Ishikawa (cell line): ENCODE measurements at regions not wholly inside any gene's neighbourhood (a gene's known extent, or its start where the extent isn't known, plus 50 kb on each side); places are given as distances from the start of the nearest gene placed in this dataset.

Source experiments
- CEBPB ChIP-seq: IDR thresholded peaks from 2 replicates; pipeline ENCODE4 v1.6.1; 2012
- CREB1 ChIP-seq: IDR thresholded peaks from 2 replicates; pipeline ENCODE4 v1.6.1; 2012; ENCODE audit warnings: low read depth
- EGR1 ChIP-seq: IDR thresholded peaks from 2 replicates; pipeline ENCODE4 v1.6.1; 2012
- EP300 ChIP-seq: IDR thresholded peaks from 2 replicates; pipeline ENCODE4 v1.6.1; 2012; ENCODE audit warnings: borderline replicate concordance
- FOXM1 ChIP-seq: IDR thresholded peaks from 2 replicates; pipeline ENCODE4 v1.6.1; 2012; ENCODE audit warnings: low read depth, borderline replicate concordance
- MAX ChIP-seq: IDR thresholded peaks from 2 replicates; pipeline ENCODE4 v1.6.1; 2012
- NFIC ChIP-seq: IDR thresholded peaks from 2 replicates; pipeline ENCODE4 v1.6.1; 2012
- RAD21 ChIP-seq: IDR thresholded peaks from 2 replicates; pipeline ENCODE4 v1.6.1; 2012; ENCODE audit warnings: low read depth
- TAF1 ChIP-seq: IDR thresholded peaks from 2 replicates; pipeline ENCODE4 v1.6.1; 2012; ENCODE audit warnings: low read depth, mild to moderate bottlenecking
- TCF12 ChIP-seq: IDR thresholded peaks from 2 replicates; pipeline ENCODE4 v1.6.1; 2012; ENCODE audit warnings: low read depth
- TEAD4 ChIP-seq: IDR thresholded peaks from 2 replicates; pipeline ENCODE4 v1.6.1; 2012
- USF1 ChIP-seq: IDR thresholded peaks from 2 replicates; pipeline ENCODE4 v1.6.1; 2012
- YY1 ChIP-seq: IDR thresholded peaks from 2 replicates; pipeline ENCODE4 v1.6.1; 2012; ENCODE audit warnings: low read depth
- ZBTB7A ChIP-seq: IDR thresholded peaks from 2 replicates; pipeline ENCODE4 v1.6.1; 2012; ENCODE audit warnings: low read depth
- TF ChIP-seq, protein P1 (sequence below): IDR thresholded peaks from 2 replicates; pipeline ENCODE4 v1.6.1; 2012; ENCODE audit warnings: low read depth, mild to moderate bottlenecking

GRCh38 chr12:68418137-68418460 lies 85.9 kb upstream of the MDM1 start:
- TF ChIP-seq TAF1 (no peak), TEAD4 (no peak), CEBPB (no peak), FOXM1 (no peak)

GRCh38 chr12:68420225-68421010 lies 88.3 kb upstream of the MDM1 start:
- TF ChIP-seq USF1 (no peak), CEBPB (no peak), EP300 (no peak), MAX (no peak), FOXM1 (no peak), ZBTB7A (no peak)

GRCh38 chr12:68422159-68422558 lies 90.0 kb upstream of the MDM1 start:
- TF ChIP-seq FOXM1 (no peak), RAD21 (no peak), TCF12 (no peak), EP300 (no peak), ZBTB7A (no peak), MAX (no peak)
- TF ChIP-seq, protein P1, sequence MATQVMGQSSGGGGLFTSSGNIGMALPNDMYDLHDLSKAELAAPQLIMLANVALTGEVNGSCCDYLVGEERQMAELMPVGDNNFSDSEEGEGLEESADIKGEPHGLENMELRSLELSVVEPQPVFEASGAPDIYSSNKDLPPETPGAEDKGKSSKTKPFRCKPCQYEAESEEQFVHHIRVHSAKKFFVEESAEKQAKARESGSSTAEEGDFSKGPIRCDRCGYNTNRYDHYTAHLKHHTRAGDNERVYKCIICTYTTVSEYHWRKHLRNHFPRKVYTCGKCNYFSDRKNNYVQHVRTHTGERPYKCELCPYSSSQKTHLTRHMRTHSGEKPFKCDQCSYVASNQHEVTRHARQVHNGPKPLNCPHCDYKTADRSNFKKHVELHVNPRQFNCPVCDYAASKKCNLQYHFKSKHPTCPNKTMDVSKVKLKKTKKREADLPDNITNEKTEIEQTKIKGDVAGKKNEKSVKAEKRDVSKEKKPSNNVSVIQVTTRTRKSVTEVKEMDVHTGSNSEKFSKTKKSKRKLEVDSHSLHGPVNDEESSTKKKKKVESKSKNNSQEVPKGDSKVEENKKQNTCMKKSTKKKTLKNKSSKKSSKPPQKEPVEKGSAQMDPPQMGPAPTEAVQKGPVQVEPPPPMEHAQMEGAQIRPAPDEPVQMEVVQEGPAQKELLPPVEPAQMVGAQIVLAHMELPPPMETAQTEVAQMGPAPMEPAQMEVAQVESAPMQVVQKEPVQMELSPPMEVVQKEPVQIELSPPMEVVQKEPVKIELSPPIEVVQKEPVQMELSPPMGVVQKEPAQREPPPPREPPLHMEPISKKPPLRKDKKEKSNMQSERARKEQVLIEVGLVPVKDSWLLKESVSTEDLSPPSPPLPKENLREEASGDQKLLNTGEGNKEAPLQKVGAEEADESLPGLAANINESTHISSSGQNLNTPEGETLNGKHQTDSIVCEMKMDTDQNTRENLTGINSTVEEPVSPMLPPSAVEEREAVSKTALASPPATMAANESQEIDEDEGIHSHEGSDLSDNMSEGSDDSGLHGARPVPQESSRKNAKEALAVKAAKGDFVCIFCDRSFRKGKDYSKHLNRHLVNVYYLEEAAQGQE: no peak

- TF ChIP-seq FOXM1 (no peak), CEBPB (no peak), ZBTB7A (no peak), NFIC (no peak), TAF1 (no peak), EP300 (no peak), RAD21 (no peak), YY1 (no peak)
These were observed 90.9 kb upstream of the MDM1 start for GRCh38 chr12:68422956-68423574.

GRCh38 chr12:68425998-68426397 lies 93.8 kb upstream of the MDM1 start:
- TF ChIP-seq TAF1: no peak
- no peak for TF ChIP-seq ZBTB7A
- no peak for TF ChIP-seq EGR1
- TF ChIP-seq, protein P1: no peak
- no peak for TF ChIP-seq USF1
- no peak for TF ChIP-seq YY1
- no peak for TF ChIP-seq RAD21
- TF ChIP-seq NFIC: no peak
- TF ChIP-seq CEBPB: no peak
- TF ChIP-seq CREB1: no peak
- TF ChIP-seq TCF12: no peak
- no peak for TF ChIP-seq TEAD4
- no peak for TF ChIP-seq EP300
- TF ChIP-seq MAX: no peak
- no peak for TF ChIP-seq FOXM1

- TF ChIP-seq CEBPB: no peak
- TF ChIP-seq, protein P1: no peak
- TF ChIP-seq NFIC: no peak
- TF ChIP-seq USF1: no peak
These were observed 96.0 kb upstream of the MDM1 start for GRCh38 chr12:68428211-68428610.
